HG03378 (cell line): ENCODE measurements at regions not wholly inside any gene's neighbourhood (a gene's known extent, or its start where the extent isn't known, plus 50 kb on each side); places are given as distances from the start of the nearest gene placed in this dataset.
"Not testable (repeated sequence)": the region's sequence is repeated elsewhere in the genome, so short reads cannot be mapped to it uniquely, and the experiment has no call there.

Source experiments
- ATAC-seq: cut with Tn5 transposase; IDR thresholded peaks from one replicate; pipeline ENCODE4 v1.9.1; 2021; ENCODE audit warnings: mild to moderate bottlenecking, moderate library complexity; ENCODE audit not compliant: unreplicated experiment

GRCh38 chr13:44147233-44147632 is 226.4 kb upstream of the SERP2 start:
- no peak for ATAC-seq

GRCh38 chr13:44147648-44148047 is 226.0 kb upstream of the SERP2 start:
- no peak for ATAC-seq

- ATAC-seq = no peak
Observed at GRCh38 chr13:44148159-44148914, 225.3 kb upstream of the SERP2 start.

- ATAC-seq = not testable (repeated sequence)
Observed at GRCh38 chr13:44149231-44149630, 224.4 kb upstream of the SERP2 start.

GRCh38 chr13:44149821-44150220 is 223.8 kb upstream of the SERP2 start:
- no peak for ATAC-seq

GRCh38 chr13:44151474-44151873 is 222.2 kb upstream of the SERP2 start:
- no peak for ATAC-seq

- no peak for ATAC-seq
Observed at GRCh38 chr13:44153496-44153895, 220.1 kb upstream of the SERP2 start.

- no peak for ATAC-seq
Observed at GRCh38 chr13:44155422-44156293, 218.0 kb upstream of the SERP2 start.

- no peak for ATAC-seq
Observed at GRCh38 chr13:44156294-44156658, 217.3 kb upstream of the SERP2 start.

- ATAC-seq = no peak
Observed at GRCh38 chr13:44157606-44158005, 216.0 kb upstream of the SERP2 start.

GRCh38 chr13:44158098-44158521 is 215.5 kb upstream of the SERP2 start:
- ATAC-seq = no peak

- no peak for ATAC-seq
Observed at GRCh38 chr13:44158881-44159632, 214.6 kb upstream of the SERP2 start.

- no peak for ATAC-seq
Observed at GRCh38 chr13:44159633-44160279, 213.9 kb upstream of the SERP2 start.

- ATAC-seq = no peak
Observed at GRCh38 chr13:44160591-44161191, 212.9 kb upstream of the SERP2 start.

- ATAC-seq = no peak
Observed at GRCh38 chr13:44163108-44163507, 210.5 kb upstream of the SERP2 start.

- no peak for ATAC-seq
Observed at GRCh38 chr13:44165221-44165888, 208.3 kb upstream of the SERP2 start.

- no peak for ATAC-seq
Observed at GRCh38 chr13:44165889-44166496, 207.6 kb upstream of the SERP2 start.

GRCh38 chr13:44169018-44169911 is 204.4 kb upstream of the SERP2 start:
- ATAC-seq = no peak

- no peak for ATAC-seq
Observed at GRCh38 chr13:44170731-44171130, 202.9 kb upstream of the SERP2 start.
